PC-9 (cell line): ENCODE measurements at regions not wholly inside any gene's neighbourhood (a gene's known extent, or its start where the extent isn't known, plus 50 kb on each side); places are given as distances from the start of the nearest gene placed in this dataset.

Experiments used
- EZH2 ChIP-seq: fragments of 200-600 bp; sonication (generic); IDR thresholded peaks from 2 replicates; pipeline ENCODE4 v1.8.0; 2017; ENCODE audit warnings: antibody characterized with exemption, low read depth
- TF ChIP-seq, protein P1 (sequence below): fragments of 200-600 bp; sonication (generic); conservative IDR thresholded peaks from 2 replicates; pipeline ENCODE4 v1.6.1; 2017; ENCODE audit warnings: mixed run types, antibody characterized with exemption, mild to moderate bottlenecking, moderate library complexity

DNA sequence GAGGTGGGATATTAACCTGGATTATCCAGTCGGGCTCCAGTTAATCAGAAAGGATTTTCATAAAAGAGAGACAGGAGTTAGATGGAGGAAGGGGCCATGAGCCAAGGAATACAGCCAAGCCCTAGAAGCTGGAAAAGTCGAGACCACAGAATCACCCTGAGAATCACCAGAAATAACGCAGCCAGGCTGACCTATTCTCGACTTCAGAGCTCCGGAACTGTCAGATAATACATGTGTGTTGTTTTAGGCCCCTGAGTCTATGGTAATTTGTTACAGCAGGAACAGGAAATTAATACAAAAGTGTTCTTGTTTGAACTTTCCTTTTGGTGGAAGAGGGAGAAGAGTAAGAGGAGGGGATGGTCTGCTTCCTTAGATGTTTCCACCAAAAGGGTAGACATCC, 208.1 kb downstream of the JCAD start:
- TF ChIP-seq, protein P1, sequence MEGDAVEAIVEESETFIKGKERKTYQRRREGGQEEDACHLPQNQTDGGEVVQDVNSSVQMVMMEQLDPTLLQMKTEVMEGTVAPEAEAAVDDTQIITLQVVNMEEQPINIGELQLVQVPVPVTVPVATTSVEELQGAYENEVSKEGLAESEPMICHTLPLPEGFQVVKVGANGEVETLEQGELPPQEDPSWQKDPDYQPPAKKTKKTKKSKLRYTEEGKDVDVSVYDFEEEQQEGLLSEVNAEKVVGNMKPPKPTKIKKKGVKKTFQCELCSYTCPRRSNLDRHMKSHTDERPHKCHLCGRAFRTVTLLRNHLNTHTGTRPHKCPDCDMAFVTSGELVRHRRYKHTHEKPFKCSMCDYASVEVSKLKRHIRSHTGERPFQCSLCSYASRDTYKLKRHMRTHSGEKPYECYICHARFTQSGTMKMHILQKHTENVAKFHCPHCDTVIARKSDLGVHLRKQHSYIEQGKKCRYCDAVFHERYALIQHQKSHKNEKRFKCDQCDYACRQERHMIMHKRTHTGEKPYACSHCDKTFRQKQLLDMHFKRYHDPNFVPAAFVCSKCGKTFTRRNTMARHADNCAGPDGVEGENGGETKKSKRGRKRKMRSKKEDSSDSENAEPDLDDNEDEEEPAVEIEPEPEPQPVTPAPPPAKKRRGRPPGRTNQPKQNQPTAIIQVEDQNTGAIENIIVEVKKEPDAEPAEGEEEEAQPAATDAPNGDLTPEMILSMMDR = no peak
- TF ChIP-seq EZH2 = no peak
